ENCODE measurements at regions not wholly inside any gene's neighbourhood (a gene's known extent, or its start where the extent isn't known, plus 50 kb on each side); places are given as distances from the start of the nearest gene placed in this dataset.
"Not testable (repeated sequence)": the region's sequence is repeated elsewhere in the genome, so short reads cannot be mapped to it uniquely, and the experiment has no call there.

GRCh38 chr16:18148132-18148531 is 188.4 kb downstream of the NPIPA8 start:
- H3K27ac ChIP-seq (ENCODE audit: low read depth, low read length); H3K9me3 ChIP-seq (ENCODE audit: control insufficient read depth, insufficient read depth, low read length); H3K4me1 ChIP-seq (ENCODE audit: control insufficient read depth, insufficient read depth, low read length); H3K9ac ChIP-seq (ENCODE audit: low read depth, low read length); H3K36me3 ChIP-seq (ENCODE audit: control insufficient read depth, insufficient read depth, low read length); H3K27me3 ChIP-seq (ENCODE audit: control insufficient read depth, insufficient read depth, low read length); H3K4me3 ChIP-seq (ENCODE audit: low read depth, low read length): not testable (repeated sequence)

DNA sequence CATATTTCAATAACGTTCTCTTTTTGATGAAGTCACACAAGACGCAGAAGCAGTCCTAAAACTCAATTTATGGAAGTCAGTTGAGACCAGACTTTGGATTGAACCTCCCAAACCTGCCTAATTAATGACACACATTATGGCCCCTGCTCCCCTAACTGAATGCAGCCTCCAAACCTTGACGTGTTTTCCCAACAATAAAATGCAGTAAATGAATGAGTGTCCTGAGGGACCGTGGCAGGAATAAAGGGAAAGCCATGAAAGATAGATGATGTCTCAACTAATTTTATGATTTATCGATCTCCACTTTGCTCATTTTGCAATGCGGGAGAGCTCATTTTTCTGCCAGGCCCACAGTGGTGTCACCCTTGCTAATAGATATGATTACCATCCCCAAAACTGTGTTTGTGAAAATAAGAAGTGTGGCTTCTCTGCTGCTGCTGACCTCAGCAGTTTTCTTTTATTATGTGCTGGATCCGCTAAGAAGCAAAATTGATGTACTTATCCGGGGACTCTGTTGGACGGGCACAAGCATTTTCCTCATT is 189.9 kb downstream of the NPIPA8 start:
- not testable (repeated sequence) for H3K4me3 ChIP-seq (ENCODE audit: low read depth, low read length); H3K36me3 ChIP-seq (ENCODE audit: control insufficient read depth, insufficient read depth, low read length); H3K9ac ChIP-seq (ENCODE audit: low read depth, low read length); H3K27ac ChIP-seq (ENCODE audit: low read depth, low read length); H3K27me3 ChIP-seq (ENCODE audit: control insufficient read depth, insufficient read depth, low read length); H3K9me3 ChIP-seq (ENCODE audit: control insufficient read depth, insufficient read depth, low read length); H3K4me1 ChIP-seq (ENCODE audit: control insufficient read depth, insufficient read depth, low read length)

- not testable (repeated sequence) for H3K4me3 ChIP-seq (ENCODE audit: low read depth, low read length); H3K9me3 ChIP-seq (ENCODE audit: control insufficient read depth, insufficient read depth, low read length); H3K4me1 ChIP-seq (ENCODE audit: control insufficient read depth, insufficient read depth, low read length)
Observed at GRCh38 chr16:18142066-18142465, 194.5 kb downstream of the NPIPA8 start.

GRCh38 chr16:18136288-18136687 is 200.2 kb downstream of the NPIPA8 start:
- not testable (repeated sequence) for H3K4me1 ChIP-seq (ENCODE audit: control insufficient read depth, insufficient read depth, low read length); H3K4me3 ChIP-seq (ENCODE audit: low read depth, low read length); H3K9me3 ChIP-seq (ENCODE audit: control insufficient read depth, insufficient read depth, low read length); H3K27ac ChIP-seq (ENCODE audit: low read depth, low read length); H3K27me3 ChIP-seq (ENCODE audit: control insufficient read depth, insufficient read depth, low read length); H3K36me3 ChIP-seq (ENCODE audit: control insufficient read depth, insufficient read depth, low read length); H3K9ac ChIP-seq (ENCODE audit: low read depth, low read length)

More at GRCh38 chr16:18142066-18142465, 194.5 kb downstream of the NPIPA8 start:
- not testable (repeated sequence) for H3K27ac ChIP-seq (ENCODE audit: low read depth, low read length); H3K36me3 ChIP-seq (ENCODE audit: control insufficient read depth, insufficient read depth, low read length); H3K9ac ChIP-seq (ENCODE audit: low read depth, low read length); H3K27me3 ChIP-seq (ENCODE audit: control insufficient read depth, insufficient read depth, low read length)

- not testable (repeated sequence) for H3K9me3 ChIP-seq (ENCODE audit: control insufficient read depth, insufficient read depth, low read length); H3K4me1 ChIP-seq (ENCODE audit: control insufficient read depth, insufficient read depth, low read length); H3K9ac ChIP-seq (ENCODE audit: low read depth, low read length); H3K27ac ChIP-seq (ENCODE audit: low read depth, low read length); H3K27me3 ChIP-seq (ENCODE audit: control insufficient read depth, insufficient read depth, low read length); H3K4me3 ChIP-seq (ENCODE audit: low read depth, low read length); H3K36me3 ChIP-seq (ENCODE audit: control insufficient read depth, insufficient read depth, low read length)
Observed at GRCh38 chr16:18135024-18135423, 201.5 kb downstream of the NPIPA8 start.

DNA sequence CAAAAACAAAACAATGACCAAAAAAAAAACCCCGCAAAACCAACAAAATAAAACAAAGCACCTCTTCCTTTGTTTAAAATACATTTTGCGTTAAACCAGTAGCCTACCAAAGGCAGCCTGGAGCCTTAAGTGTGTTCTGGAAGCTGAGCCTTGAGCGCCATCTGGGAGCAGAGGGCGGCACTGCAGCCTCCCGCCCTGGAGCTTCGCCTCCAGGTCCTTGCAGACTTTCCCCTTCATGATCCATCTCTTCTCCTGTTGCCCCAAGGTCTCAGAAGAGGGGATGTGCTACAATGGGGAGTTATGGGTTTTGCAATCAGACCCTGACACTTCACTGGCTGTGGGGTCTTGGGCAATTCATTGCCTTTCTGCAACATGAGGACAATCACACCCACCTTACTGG is 204.9 kb downstream of the NPIPA8 start:
- H3K4me3 ChIP-seq (ENCODE audit: low read depth, low read length); H3K27me3 ChIP-seq (ENCODE audit: control insufficient read depth, insufficient read depth, low read length); H3K9me3 ChIP-seq (ENCODE audit: control insufficient read depth, insufficient read depth, low read length); H3K27ac ChIP-seq (ENCODE audit: low read depth, low read length); H3K9ac ChIP-seq (ENCODE audit: low read depth, low read length); H3K36me3 ChIP-seq (ENCODE audit: control insufficient read depth, insufficient read depth, low read length); H3K4me1 ChIP-seq (ENCODE audit: control insufficient read depth, insufficient read depth, low read length): not testable (repeated sequence)

DNA sequence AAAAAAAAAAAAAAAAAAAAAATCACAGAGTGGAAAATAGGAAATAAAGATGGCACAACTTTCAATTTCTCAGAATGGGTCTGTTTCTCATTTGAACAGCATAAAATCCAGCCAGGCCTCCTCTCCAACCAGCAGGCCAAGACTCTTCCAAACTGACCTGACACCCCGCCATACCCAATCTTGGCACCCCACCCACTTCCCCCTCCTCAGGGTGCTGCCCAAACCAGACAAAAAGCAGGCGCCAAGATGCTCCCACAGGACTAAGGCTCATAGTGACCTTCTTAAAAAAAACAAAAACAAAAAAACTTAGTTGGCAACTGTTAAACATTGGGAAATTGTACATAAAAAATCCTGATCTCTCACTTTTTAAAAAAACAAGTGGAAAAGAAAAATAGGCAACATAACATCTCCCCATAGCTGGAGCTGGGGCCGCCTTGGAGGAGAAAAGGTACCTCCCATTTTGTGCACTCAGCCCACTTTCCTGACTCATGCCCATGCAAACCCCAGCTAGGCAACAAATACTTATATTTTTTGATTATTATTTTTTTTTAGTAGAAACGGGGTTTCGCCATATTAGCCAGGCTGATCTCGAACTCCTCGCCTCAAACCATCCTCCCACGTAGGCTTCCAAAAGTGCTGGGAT is 205.9 kb downstream of the NPIPA8 start:
- H3K9ac ChIP-seq (ENCODE audit: low read depth, low read length); H3K9me3 ChIP-seq (ENCODE audit: control insufficient read depth, insufficient read depth, low read length); H3K4me3 ChIP-seq (ENCODE audit: low read depth, low read length): not testable (repeated sequence)

DNA sequence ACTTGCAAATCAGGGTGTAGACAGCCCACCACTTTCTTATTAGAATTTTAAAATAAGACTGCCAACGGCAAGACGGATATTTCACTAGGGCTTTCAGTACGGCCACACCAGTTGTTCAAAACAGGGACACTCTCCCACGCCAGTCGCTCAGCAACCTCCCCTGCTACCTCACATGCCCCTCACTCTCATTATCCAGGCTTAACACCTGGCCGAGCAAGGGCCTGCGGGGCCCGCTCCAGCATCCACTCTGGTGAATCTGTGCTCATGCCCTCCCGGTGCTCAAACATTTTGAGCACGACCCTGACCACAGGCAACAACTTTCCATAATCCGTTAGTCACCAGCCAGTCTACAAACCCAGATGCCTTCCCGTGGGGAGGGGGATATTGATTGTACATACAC is 209.5 kb downstream of the NPIPA8 start:
- H3K4me1 ChIP-seq (ENCODE audit: control insufficient read depth, insufficient read depth, low read length); H3K27me3 ChIP-seq (ENCODE audit: control insufficient read depth, insufficient read depth, low read length); H3K9me3 ChIP-seq (ENCODE audit: control insufficient read depth, insufficient read depth, low read length); H3K27ac ChIP-seq (ENCODE audit: low read depth, low read length); H3K9ac ChIP-seq (ENCODE audit: low read depth, low read length); H3K36me3 ChIP-seq (ENCODE audit: control insufficient read depth, insufficient read depth, low read length); H3K4me3 ChIP-seq (ENCODE audit: low read depth, low read length): not testable (repeated sequence)

More for the DNA sequence above, 205.9 kb downstream of the NPIPA8 start:
- not testable (repeated sequence) for H3K27me3 ChIP-seq (ENCODE audit: control insufficient read depth, insufficient read depth, low read length); H3K27ac ChIP-seq (ENCODE audit: low read depth, low read length); H3K4me1 ChIP-seq (ENCODE audit: control insufficient read depth, insufficient read depth, low read length); H3K36me3 ChIP-seq (ENCODE audit: control insufficient read depth, insufficient read depth, low read length)

- not testable (repeated sequence) for H3K27me3 ChIP-seq (ENCODE audit: control insufficient read depth, insufficient read depth, low read length); H3K36me3 ChIP-seq (ENCODE audit: control insufficient read depth, insufficient read depth, low read length); H3K9ac ChIP-seq (ENCODE audit: low read depth, low read length); H3K27ac ChIP-seq (ENCODE audit: low read depth, low read length); H3K4me1 ChIP-seq (ENCODE audit: control insufficient read depth, insufficient read depth, low read length); H3K4me3 ChIP-seq (ENCODE audit: low read depth, low read length); H3K9me3 ChIP-seq (ENCODE audit: control insufficient read depth, insufficient read depth, low read length)
Observed at GRCh38 chr16:18119092-18119491, 217.4 kb downstream of the NPIPA8 start.

- not testable (repeated sequence) for H3K27ac ChIP-seq (ENCODE audit: low read depth, low read length); H3K9ac ChIP-seq (ENCODE audit: low read depth, low read length); H3K4me1 ChIP-seq (ENCODE audit: control insufficient read depth, insufficient read depth, low read length); H3K27me3 ChIP-seq (ENCODE audit: control insufficient read depth, insufficient read depth, low read length); H3K4me3 ChIP-seq (ENCODE audit: low read depth, low read length); H3K9me3 ChIP-seq (ENCODE audit: control insufficient read depth, insufficient read depth, low read length); H3K36me3 ChIP-seq (ENCODE audit: control insufficient read depth, insufficient read depth, low read length)
Observed at GRCh38 chr16:18118684-18119083, 217.9 kb downstream of the NPIPA8 start.

DNA sequence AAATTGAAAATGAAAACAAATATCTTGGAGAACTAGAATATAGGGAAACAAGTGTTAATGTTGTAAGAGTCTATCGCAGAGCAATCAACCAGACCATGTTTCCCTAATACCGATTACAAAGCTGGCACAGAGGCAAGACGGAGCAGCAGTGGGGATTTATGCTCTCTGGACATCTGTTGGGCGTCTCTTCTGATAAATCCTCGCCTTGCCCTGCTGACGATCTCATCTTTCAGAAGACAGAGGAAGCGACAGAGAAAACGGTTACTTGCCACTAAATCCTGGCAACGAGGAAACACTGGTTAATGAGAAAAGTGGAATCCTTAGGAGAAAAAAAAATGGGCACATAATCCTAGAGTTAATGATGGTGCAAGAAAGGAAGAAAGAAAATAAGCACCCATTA is 218.5 kb downstream of the NPIPA8 start:
- H3K4me3 ChIP-seq (ENCODE audit: low read depth, low read length); H3K4me1 ChIP-seq (ENCODE audit: control insufficient read depth, insufficient read depth, low read length); H3K27me3 ChIP-seq (ENCODE audit: control insufficient read depth, insufficient read depth, low read length); H3K27ac ChIP-seq (ENCODE audit: low read depth, low read length); H3K9ac ChIP-seq (ENCODE audit: low read depth, low read length); H3K36me3 ChIP-seq (ENCODE audit: control insufficient read depth, insufficient read depth, low read length); H3K9me3 ChIP-seq (ENCODE audit: control insufficient read depth, insufficient read depth, low read length): not testable (repeated sequence)

DNA sequence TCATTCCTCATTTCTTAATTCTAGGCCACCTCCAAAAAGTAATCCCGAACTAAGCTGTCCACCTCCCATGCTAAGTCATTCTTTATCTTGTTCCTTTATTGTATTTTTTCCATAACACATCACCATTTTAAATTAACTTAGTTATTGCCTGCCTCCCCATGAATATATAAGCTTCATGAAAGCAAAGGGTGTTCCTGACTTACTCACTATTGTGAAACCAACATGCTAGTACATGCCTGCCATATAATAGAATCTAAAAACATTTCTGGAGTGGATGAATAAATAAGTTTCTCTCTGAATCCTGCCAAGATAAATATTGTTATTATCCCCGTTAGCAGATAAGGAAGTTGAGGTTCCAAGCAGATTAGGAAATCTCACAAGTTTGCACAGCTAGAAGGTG is 232.1 kb downstream of the NPIPA8 start:
- not testable (repeated sequence) for H3K36me3 ChIP-seq (ENCODE audit: control insufficient read depth, insufficient read depth, low read length); H3K4me1 ChIP-seq (ENCODE audit: control insufficient read depth, insufficient read depth, low read length); H3K9me3 ChIP-seq (ENCODE audit: control insufficient read depth, insufficient read depth, low read length); H3K27me3 ChIP-seq (ENCODE audit: control insufficient read depth, insufficient read depth, low read length); H3K27ac ChIP-seq (ENCODE audit: low read depth, low read length); H3K4me3 ChIP-seq (ENCODE audit: low read depth, low read length); H3K9ac ChIP-seq (ENCODE audit: low read depth, low read length)

All from HUES48 (cell line).